WTC11 (cell line): ENCODE measurements at regions not wholly inside any gene's neighbourhood (a gene's known extent, or its start where the extent isn't known, plus 50 kb on each side); places are given as distances from the start of the nearest gene placed in this dataset.

Experiments used
- ATAC-seq: fragments of 200-7000 bp; cut with Tn5 transposase; 2 replicates; pipeline ENCODE4 v1.10.0; 2021; ENCODE audit warnings: mild to moderate bottlenecking, moderate library complexity
- CTCF ChIA-PET: fragments of 300-600 bp; sonication (Branson Sonifier 250); formaldehyde crosslinking; loops from one replicate; lab custom pipeline; 2021; ENCODE audit warnings: antibody characterized with exemption; lab: Charles Lee
- POLR2A ChIA-PET: fragments of 350-600 bp; sonication (Branson Sonifier 250); formaldehyde crosslinking; loops from one replicate; lab custom pipeline; 2021; ENCODE audit warnings: antibody characterized with exemption; lab: Charles Lee
- DNase-seq: peaks from one replicate; pipeline ENCODE4 v3.0.0; 2021; ENCODE audit warnings: low spot score
- H3K27ac Mint-ChIP-seq: 2 replicates; pipeline ENCODE4 v1.8.0; 2021; ENCODE audit warnings: mixed read lengths
- H3K27me3 Mint-ChIP-seq: 2 replicates; pipeline ENCODE4 v1.8.0; 2021; ENCODE audit warnings: low read depth, mild to moderate bottlenecking, moderate library complexity, mixed read lengths
- H3K36me3 Mint-ChIP-seq: 2 replicates; pipeline ENCODE4 v1.8.0; 2021; ENCODE audit warnings: mixed read lengths
- H3K4me1 Mint-ChIP-seq: 2 replicates; pipeline ENCODE4 v1.8.0; 2022; ENCODE audit warnings: mixed read lengths
- H3K4me3 Mint-ChIP-seq: 2 replicates; pipeline ENCODE4 v1.8.0; 2021; ENCODE audit warnings: mild to moderate bottlenecking, moderate library complexity, mixed read lengths
- H3K9me3 Mint-ChIP-seq: 2 replicates; pipeline ENCODE4 v1.8.0; 2021; ENCODE audit warnings: mixed read lengths
- CBFB ChIP-seq: sonication (generic); formaldehyde crosslinking; IDR thresholded peaks from 2 replicates; pipeline ENCODE4 v1.8.1; 2022; ENCODE audit warnings: mild to moderate bottlenecking, low read depth, missing genetic modification reagents
- EMX1 ChIP-seq: fragments of 250-450 bp; sonication (Bioruptor Pico); IDR thresholded peaks from 2 replicates; pipeline ENCODE4 v1.8.0; 2021; ENCODE audit warnings: mild to moderate bottlenecking
- FOXK1 ChIP-seq: sonication (generic); formaldehyde crosslinking; IDR thresholded peaks from 2 replicates; pipeline ENCODE4 v1.8.0; 2022; ENCODE audit warnings: mild to moderate bottlenecking, moderate library complexity, missing genetic modification reagents
- GABPB1 ChIP-seq: sonication (generic); formaldehyde crosslinking; IDR thresholded peaks from 2 replicates; pipeline ENCODE4 v1.8.1; 2023; ENCODE audit warnings: mild to moderate bottlenecking, missing genetic modification reagents
- GRHL2 ChIP-seq: fragments of 250-450 bp; sonication (Bioruptor Pico); IDR thresholded peaks from 2 replicates; pipeline ENCODE4 v1.8.0; 2022; ENCODE audit warnings: mild to moderate bottlenecking, moderate library complexity; ENCODE audit not compliant: insufficient replicate concordance, severe bottlenecking
- KAT7 ChIP-seq: sonication (generic); formaldehyde crosslinking; IDR thresholded peaks from 2 replicates; pipeline ENCODE4 v1.8.1; 2023; ENCODE audit warnings: missing genetic modification reagents, mild to moderate bottlenecking, borderline replicate concordance
- NR3C1 ChIP-seq: sonication (generic); formaldehyde crosslinking; conservative IDR thresholded peaks from 2 replicates; pipeline ENCODE4 v1.8.1; 2023; ENCODE audit warnings: low read depth, mild to moderate bottlenecking, missing genetic modification reagents
- SMAD4 ChIP-seq: sonication (generic); formaldehyde crosslinking; IDR thresholded peaks from 2 replicates; pipeline ENCODE4 v1.8.0; 2022; ENCODE audit warnings: mild to moderate bottlenecking, missing genetic modification reagents
- SP1 ChIP-seq: sonication (generic); formaldehyde crosslinking; conservative IDR thresholded peaks from 2 replicates; pipeline ENCODE4 v1.8.1; 2022; ENCODE audit warnings: missing genetic modification reagents
- ZNF232 ChIP-seq: sonication (generic); formaldehyde crosslinking; IDR thresholded peaks from 2 replicates; pipeline ENCODE4 v1.8.0; 2022; ENCODE audit warnings: mild to moderate bottlenecking, missing genetic modification reagents
- ZNF263 ChIP-seq: sonication (generic); formaldehyde crosslinking; IDR thresholded peaks from 2 replicates; pipeline ENCODE4 v1.8.1; 2022; ENCODE audit warnings: low read depth, mild to moderate bottlenecking, moderate library complexity, missing genetic modification reagents
- ZNF317 ChIP-seq: sonication (generic); formaldehyde crosslinking; IDR thresholded peaks from 2 replicates; pipeline ENCODE4 v1.8.1; 2023; ENCODE audit warnings: low read depth, mild to moderate bottlenecking, moderate library complexity, missing genetic modification reagents, borderline replicate concordance
- ZNF396 ChIP-seq: fragments of 250-450 bp; sonication (Bioruptor Pico); IDR thresholded peaks from 2 replicates; pipeline ENCODE4 v1.8.0; 2021; ENCODE audit warnings: mild to moderate bottlenecking, moderate library complexity, borderline replicate concordance
- ZNF671 ChIP-seq: fragments of 250-450 bp; sonication (Bioruptor Pico); IDR thresholded peaks from 2 replicates; pipeline ENCODE4 v1.8.0; 2021; ENCODE audit warnings: mild to moderate bottlenecking
- TF ChIP-seq, protein P1 (sequence below): sonication (generic); formaldehyde crosslinking; IDR thresholded peaks from 2 replicates; pipeline ENCODE4 v1.8.0; 2022; ENCODE audit warnings: mild to moderate bottlenecking, missing genetic modification reagents
- TF ChIP-seq, protein P2 (sequence below): sonication (generic); formaldehyde crosslinking; IDR thresholded peaks from 2 replicates; pipeline ENCODE4 v1.8.1; 2022; ENCODE audit warnings: low read depth, mild to moderate bottlenecking, moderate library complexity, missing genetic modification reagents, borderline replicate concordance
- TF ChIP-seq, protein P3 (sequence below): sonication (generic); formaldehyde crosslinking; IDR thresholded peaks from 2 replicates; pipeline ENCODE4 v1.8.0; 2022; ENCODE audit warnings: mild to moderate bottlenecking, missing genetic modification reagents
- TF ChIP-seq, protein P4 (sequence below): sonication (generic); formaldehyde crosslinking; IDR thresholded peaks from 2 replicates; pipeline ENCODE4 v1.8.1; 2022; ENCODE audit warnings: mild to moderate bottlenecking, missing genetic modification reagents, moderate library complexity, borderline replicate concordance
- TF ChIP-seq, protein P5 (sequence below): sonication (generic); formaldehyde crosslinking; conservative IDR thresholded peaks from 2 replicates; pipeline ENCODE4 v1.8.1; 2022; ENCODE audit warnings: mild to moderate bottlenecking, missing genetic modification reagents
- TF ChIP-seq, protein P6 (sequence below): sonication (generic); formaldehyde crosslinking; IDR thresholded peaks from 2 replicates; pipeline ENCODE4 v1.8.1; 2022; ENCODE audit warnings: mild to moderate bottlenecking, moderate library complexity, missing genetic modification reagents
- TF ChIP-seq, protein P7 (sequence below): sonication (generic); formaldehyde crosslinking; IDR thresholded peaks from 2 replicates; pipeline ENCODE4 v1.8.1; 2023; ENCODE audit warnings: mild to moderate bottlenecking, missing genetic modification reagents, moderate library complexity
- TF ChIP-seq, protein P8 (sequence below): sonication (generic); formaldehyde crosslinking; IDR thresholded peaks from 2 replicates; pipeline ENCODE4 v1.8.1; 2023; ENCODE audit warnings: mild to moderate bottlenecking, missing genetic modification reagents, borderline replicate concordance

DNA sequence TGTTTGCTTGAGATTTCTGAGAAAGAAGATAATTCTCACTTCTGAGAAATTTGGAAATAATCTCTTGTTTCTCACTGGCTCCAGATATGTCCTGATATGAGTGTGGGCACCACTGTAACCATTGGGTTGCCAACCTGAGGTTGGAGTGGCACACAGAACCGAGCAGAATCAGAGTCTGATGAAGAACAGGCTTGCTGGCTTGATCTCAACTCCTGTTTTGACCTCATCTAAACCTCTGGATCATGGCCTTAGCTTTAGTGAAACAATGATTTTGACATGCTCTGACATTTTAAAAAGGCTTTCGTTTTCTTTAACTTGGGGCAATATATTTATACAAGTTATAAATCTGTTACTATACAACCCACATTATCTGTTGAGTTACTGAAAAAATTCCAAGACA, 548.0 kb downstream of the IRS1 start:
- Mint-ChIP-seq H3K27me3 (no peaks in the 10 kb centered on the region; the same call in 1 of the 2 replicates), H3K4me3 (no peak overlapping the region), H3K27ac (no peak overlapping the region), H3K36me3 (no peaks in the 10 kb centered on the region), H3K4me1 (no peaks in the 10 kb centered on the region), H3K9me3 (peaks cover 7% of the 10 kb centered on the region)
- CTCF ChIA-PET = no interaction called here
- POLR2A ChIA-PET = no interaction called here
- ATAC-seq = no peak
- DNase-seq = no peak
- no peak for TF ChIP-seq GABPB1 (CRISPR knock-in tag)
- TF ChIP-seq ZNF232 (CRISPR knock-in tag) = no peak
- no peak for TF ChIP-seq SP1 (CRISPR knock-in tag)
- no peak for TF ChIP-seq ZNF671
- TF ChIP-seq, protein P1, sequence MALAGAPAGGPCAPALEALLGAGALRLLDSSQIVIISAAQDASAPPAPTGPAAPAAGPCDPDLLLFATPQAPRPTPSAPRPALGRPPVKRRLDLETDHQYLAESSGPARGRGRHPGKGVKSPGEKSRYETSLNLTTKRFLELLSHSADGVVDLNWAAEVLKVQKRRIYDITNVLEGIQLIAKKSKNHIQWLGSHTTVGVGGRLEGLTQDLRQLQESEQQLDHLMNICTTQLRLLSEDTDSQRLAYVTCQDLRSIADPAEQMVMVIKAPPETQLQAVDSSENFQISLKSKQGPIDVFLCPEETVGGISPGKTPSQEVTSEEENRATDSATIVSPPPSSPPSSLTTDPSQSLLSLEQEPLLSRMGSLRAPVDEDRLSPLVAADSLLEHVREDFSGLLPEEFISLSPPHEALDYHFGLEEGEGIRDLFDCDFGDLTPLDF (CRISPR knock-in tag) = no peak
- TF ChIP-seq FOXK1 (CRISPR knock-in tag) = no peak
- TF ChIP-seq ZNF317 (CRISPR knock-in tag) = no peak
- TF ChIP-seq, protein P2, sequence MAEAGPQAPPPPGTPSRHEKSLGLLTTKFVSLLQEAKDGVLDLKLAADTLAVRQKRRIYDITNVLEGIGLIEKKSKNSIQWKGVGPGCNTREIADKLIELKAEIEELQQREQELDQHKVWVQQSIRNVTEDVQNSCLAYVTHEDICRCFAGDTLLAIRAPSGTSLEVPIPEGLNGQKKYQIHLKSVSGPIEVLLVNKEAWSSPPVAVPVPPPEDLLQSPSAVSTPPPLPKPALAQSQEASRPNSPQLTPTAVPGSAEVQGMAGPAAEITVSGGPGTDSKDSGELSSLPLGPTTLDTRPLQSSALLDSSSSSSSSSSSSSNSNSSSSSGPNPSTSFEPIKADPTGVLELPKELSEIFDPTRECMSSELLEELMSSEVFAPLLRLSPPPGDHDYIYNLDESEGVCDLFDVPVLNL (CRISPR knock-in tag) = no peak
- TF ChIP-seq, protein P3, sequence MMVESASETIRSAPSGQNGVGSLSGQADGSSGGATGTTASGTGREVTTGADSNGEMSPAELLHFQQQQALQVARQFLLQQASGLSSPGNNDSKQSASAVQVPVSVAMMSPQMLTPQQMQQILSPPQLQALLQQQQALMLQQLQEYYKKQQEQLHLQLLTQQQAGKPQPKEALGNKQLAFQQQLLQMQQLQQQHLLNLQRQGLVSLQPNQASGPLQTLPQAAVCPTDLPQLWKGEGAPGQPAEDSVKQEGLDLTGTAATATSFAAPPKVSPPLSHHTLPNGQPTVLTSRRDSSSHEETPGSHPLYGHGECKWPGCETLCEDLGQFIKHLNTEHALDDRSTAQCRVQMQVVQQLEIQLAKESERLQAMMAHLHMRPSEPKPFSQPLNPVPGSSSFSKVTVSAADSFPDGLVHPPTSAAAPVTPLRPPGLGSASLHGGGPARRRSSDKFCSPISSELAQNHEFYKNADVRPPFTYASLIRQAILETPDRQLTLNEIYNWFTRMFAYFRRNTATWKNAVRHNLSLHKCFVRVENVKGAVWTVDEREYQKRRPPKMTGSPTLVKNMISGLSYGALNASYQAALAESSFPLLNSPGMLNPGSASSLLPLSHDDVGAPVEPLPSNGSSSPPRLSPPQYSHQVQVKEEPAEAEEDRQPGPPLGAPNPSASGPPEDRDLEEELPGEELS (CRISPR knock-in tag) = no peak
- TF ChIP-seq SMAD4 (CRISPR knock-in tag) = no peak
- TF ChIP-seq, all 79 proteins: peak for 0

DNA sequence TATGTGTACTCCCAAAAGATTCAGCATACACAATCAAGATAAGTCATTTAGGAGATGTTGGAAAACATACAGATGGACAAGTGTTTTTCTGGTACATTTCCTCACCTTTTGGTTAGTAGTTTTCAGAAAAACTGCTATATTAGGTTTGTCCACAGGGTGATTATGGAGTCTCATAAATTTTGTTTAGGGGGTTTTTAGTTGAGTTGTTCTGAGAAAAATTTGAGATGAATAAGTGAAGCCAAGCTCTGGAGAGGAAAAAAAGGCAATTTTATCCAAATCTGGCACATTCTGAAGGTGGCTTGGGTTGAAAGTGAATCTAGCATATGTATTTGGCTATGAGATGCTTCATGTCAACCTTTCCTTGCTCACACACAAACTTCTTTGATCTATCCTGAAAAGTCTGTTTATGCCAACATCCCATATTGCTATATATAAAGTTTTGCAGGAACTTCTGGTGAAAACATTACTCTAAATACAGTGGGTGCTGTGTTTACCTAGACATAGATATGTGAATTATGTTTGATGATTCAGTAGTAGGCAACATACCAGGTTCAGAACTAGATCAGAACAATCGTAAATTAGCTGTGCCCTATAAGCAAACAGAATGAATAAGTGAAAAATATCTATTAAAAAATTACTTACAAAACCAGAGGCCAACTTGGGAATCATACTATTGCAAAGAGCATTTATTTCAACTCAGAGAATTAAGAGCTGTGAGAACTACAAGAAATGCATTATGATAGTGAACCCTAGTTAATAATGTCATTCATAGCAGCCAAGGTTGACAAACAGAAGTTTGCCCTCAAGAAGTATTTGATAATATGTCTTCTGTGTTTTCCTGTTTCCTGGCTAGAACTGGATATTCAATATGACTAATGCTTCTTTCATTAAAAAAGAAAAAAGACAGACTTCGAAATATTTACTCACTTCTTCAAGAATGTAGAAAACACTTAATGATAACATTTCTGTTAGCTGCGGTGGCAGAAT, 552.0 kb downstream of the IRS1 start:
- Mint-ChIP-seq H3K4me1 (no peaks in the 10 kb centered on the region), H3K4me3 (no peak overlapping the region), H3K27me3 (no peaks in the 10 kb centered on the region; the same call in 1 of the 2 replicates), H3K9me3 (peaks cover 8% of the 10 kb centered on the region), H3K36me3 (no peaks in the 10 kb centered on the region), H3K27ac (no peak overlapping the region)
- CTCF ChIA-PET = no interaction called here
- POLR2A ChIA-PET = no interaction called here
- ATAC-seq (no peak), DNase-seq (no peak)
- TF ChIP-seq EMX1 (CRISPR knock-in tag) (no peak), ZNF263 (CRISPR knock-in tag) (no peak), ZNF396 (CRISPR knock-in tag) (no peak), GRHL2 (no peak), KAT7 (CRISPR knock-in tag) (no peak), CBFB (no peak), FOXK1 (CRISPR knock-in tag) (no peak), NR3C1 (no peak)
- TF ChIP-seq, protein P4, sequence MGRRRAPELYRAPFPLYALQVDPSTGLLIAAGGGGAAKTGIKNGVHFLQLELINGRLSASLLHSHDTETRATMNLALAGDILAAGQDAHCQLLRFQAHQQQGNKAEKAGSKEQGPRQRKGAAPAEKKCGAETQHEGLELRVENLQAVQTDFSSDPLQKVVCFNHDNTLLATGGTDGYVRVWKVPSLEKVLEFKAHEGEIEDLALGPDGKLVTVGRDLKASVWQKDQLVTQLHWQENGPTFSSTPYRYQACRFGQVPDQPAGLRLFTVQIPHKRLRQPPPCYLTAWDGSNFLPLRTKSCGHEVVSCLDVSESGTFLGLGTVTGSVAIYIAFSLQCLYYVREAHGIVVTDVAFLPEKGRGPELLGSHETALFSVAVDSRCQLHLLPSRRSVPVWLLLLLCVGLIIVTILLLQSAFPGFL (CRISPR knock-in tag) = no peak
- TF ChIP-seq, protein P5, sequence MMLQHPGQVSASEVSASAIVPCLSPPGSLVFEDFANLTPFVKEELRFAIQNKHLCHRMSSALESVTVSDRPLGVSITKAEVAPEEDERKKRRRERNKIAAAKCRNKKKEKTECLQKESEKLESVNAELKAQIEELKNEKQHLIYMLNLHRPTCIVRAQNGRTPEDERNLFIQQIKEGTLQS = no peak
- TF ChIP-seq, protein P6, sequence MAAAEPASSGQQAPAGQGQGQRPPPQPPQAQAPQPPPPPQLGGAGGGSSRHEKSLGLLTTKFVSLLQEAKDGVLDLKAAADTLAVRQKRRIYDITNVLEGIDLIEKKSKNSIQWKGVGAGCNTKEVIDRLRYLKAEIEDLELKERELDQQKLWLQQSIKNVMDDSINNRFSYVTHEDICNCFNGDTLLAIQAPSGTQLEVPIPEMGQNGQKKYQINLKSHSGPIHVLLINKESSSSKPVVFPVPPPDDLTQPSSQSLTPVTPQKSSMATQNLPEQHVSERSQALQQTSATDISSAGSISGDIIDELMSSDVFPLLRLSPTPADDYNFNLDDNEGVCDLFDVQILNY (CRISPR knock-in tag) = no peak
- TF ChIP-seq, protein P7, sequence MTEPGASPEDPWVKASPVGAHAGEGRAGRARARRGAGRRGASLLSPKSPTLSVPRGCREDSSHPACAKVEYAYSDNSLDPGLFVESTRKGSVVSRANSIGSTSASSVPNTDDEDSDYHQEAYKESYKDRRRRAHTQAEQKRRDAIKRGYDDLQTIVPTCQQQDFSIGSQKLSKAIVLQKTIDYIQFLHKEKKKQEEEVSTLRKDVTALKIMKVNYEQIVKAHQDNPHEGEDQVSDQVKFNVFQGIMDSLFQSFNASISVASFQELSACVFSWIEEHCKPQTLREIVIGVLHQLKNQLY (CRISPR knock-in tag) = no peak
- TF ChIP-seq, protein P8, sequence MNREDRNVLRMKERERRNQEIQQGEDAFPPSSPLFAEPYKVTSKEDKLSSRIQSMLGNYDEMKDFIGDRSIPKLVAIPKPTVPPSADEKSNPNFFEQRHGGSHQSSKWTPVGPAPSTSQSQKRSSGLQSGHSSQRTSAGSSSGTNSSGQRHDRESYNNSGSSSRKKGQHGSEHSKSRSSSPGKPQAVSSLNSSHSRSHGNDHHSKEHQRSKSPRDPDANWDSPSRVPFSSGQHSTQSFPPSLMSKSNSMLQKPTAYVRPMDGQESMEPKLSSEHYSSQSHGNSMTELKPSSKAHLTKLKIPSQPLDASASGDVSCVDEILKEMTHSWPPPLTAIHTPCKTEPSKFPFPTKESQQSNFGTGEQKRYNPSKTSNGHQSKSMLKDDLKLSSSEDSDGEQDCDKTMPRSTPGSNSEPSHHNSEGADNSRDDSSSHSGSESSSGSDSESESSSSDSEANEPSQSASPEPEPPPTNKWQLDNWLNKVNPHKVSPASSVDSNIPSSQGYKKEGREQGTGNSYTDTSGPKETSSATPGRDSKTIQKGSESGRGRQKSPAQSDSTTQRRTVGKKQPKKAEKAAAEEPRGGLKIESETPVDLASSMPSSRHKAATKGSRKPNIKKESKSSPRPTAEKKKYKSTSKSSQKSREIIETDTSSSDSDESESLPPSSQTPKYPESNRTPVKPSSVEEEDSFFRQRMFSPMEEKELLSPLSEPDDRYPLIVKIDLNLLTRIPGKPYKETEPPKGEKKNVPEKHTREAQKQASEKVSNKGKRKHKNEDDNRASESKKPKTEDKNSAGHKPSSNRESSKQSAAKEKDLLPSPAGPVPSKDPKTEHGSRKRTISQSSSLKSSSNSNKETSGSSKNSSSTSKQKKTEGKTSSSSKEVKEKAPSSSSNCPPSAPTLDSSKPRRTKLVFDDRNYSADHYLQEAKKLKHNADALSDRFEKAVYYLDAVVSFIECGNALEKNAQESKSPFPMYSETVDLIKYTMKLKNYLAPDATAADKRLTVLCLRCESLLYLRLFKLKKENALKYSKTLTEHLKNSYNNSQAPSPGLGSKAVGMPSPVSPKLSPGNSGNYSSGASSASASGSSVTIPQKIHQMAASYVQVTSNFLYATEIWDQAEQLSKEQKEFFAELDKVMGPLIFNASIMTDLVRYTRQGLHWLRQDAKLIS = no peak
